Lung (tissue), 11 donors: ENCODE measurements at regions not wholly inside any gene's neighbourhood (a gene's known extent, or its start where the extent isn't known, plus 50 kb on each side); places are given as distances from the start of the nearest gene placed in this dataset.
A peak's percentile ranks its signal among the peaks of the same experiment; 100 is the strongest.

Experiments
- ATAC-seq: fragments of 200-7000 bp; cut with Tn5 transposase; one replicate; pipeline ENCODE4 v1.9.1; 2020; ENCODE audit warnings: moderate number of reproducible peaks; ENCODE audit not compliant: insufficient read depth, low FRiP score
- DNase-seq, 3 donors: peaks; one replicate each; pipeline ENCODE4 v3.0.0-alpha.2; 2013 to 2017
- H3K27ac ChIP-seq, 2 donors: one replicate each; pipeline ENCODE4 v1.5.1; 2013; ENCODE audit warnings: mild to moderate bottlenecking in 2 of 2, moderate library complexity in 2 of 2, control low read depth in 1 of 2, inconsistent platforms in 1 of 2, low read depth in 1 of 2, low read length in 1 of 2
- H3K27me3 ChIP-seq, 3 donors: one replicate each; pipeline ENCODE4 v1.5.1; 2013; ENCODE audit warnings: low read length in 2 of 3; ENCODE audit not compliant: control insufficient read depth in 3 of 3, insufficient read depth in 3 of 3
- H3K36me3 ChIP-seq, 4 donors: one replicate each; pipeline ENCODE4 v1.5.1; 2013; ENCODE audit warnings: low read length in 4 of 4, mild to moderate bottlenecking in 1 of 4, moderate library complexity in 1 of 4; ENCODE audit not compliant: control insufficient read depth in 4 of 4, insufficient read depth in 4 of 4
- H3K4me1 ChIP-seq, 5 donors: one replicate each; pipeline ENCODE4 v1.5.1; 2013; ENCODE audit warnings: low read length in 5 of 5, mild to moderate bottlenecking in 2 of 5, moderate library complexity in 1 of 5; ENCODE audit not compliant: control insufficient read depth in 5 of 5, insufficient read depth in 5 of 5
- H3K4me3 ChIP-seq: one replicate; pipeline ENCODE4 v1.5.1; 2013; ENCODE audit warnings: mild to moderate bottlenecking, control low read depth, moderate library complexity
- H3K9ac ChIP-seq, 2 donors: one replicate each; pipeline ENCODE4 v1.5.1; 2013; ENCODE audit warnings: low read length in 2 of 2, control low read depth in 1 of 2; ENCODE audit not compliant: insufficient read depth in 1 of 2
- H3K9me3 ChIP-seq, 4 donors: one replicate each; pipeline ENCODE4 v1.5.1; 2013; ENCODE audit warnings: low read length in 3 of 4, mild to moderate bottlenecking in 1 of 4, moderate library complexity in 1 of 4; ENCODE audit not compliant: control insufficient read depth in 4 of 4, insufficient read depth in 3 of 4
- WGBS, 2 donors: extraction: QIAGEN DNeasy Blood & Tissue Kit; methylation state at CpG; one replicate each; pipeline ENCODE4 v1.1.7; 2013; 5-methylcytosine and 5-hydroxymethylcytosine counted together
- TF ChIP-seq, protein P1 (sequence below): IDR thresholded peaks from 2 replicates; pipeline ENCODE4 v1.5.1; 2012; ENCODE audit warnings: mild to moderate bottlenecking; ENCODE audit errors: control extremely low read depth, extremely low read depth
- donor health status: control.
- donor health status: control.
- donor health status: Bipolar disorder and iron deficiency.
- donor health status: healthy.
- donor health status: DM: yes; HTN: yes; CAD: no.

DNA sequence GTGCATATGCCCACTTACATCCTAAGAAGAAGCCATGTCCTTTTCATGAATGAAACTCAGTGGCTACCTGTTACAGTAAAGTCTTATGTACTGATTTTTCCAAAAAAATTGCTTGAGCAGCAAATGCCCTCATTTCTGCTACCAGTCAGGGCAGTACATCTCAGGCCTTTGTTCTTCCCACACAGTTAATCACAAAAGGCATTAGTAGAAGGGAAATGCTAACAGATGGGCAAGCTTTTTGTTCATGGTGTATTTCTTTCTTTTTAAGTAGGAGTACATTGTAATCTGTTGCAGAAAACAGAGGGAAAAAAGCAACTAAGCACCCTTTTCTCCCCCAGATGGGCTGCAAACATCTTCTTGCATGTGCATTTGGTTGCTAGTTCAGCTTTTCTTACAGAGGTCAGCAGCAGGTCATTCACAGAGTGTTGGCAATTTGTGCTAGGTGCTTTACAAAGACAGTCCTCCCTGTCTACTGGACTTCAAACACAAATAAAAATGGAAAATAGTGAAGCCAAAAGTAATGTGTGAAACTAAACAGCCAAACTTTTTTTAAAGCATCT, 373.4 kb downstream of the PRDM5 start:
- Histone ChIP-seq H3K9me3 (no peaks in the 10 kb centered on the region), H3K27me3 (no peaks in the 10 kb centered on the region), H3K4me1 (peaks cover 0 to 5% (median 0%) of the 10 kb centered on the region in 5 donors), H3K27ac (no peak overlapping the region), H3K4me3 (no peak overlapping the region), H3K36me3 (no peaks in the 10 kb centered on the region), H3K9ac (peak overlapping the region in 1 of 2 donors; percentile 4)
- ATAC-seq (no peak), DNase-seq (peak in 2 of 3 donors; percentile 15 to 32)
- TF ChIP-seq, protein P1, sequence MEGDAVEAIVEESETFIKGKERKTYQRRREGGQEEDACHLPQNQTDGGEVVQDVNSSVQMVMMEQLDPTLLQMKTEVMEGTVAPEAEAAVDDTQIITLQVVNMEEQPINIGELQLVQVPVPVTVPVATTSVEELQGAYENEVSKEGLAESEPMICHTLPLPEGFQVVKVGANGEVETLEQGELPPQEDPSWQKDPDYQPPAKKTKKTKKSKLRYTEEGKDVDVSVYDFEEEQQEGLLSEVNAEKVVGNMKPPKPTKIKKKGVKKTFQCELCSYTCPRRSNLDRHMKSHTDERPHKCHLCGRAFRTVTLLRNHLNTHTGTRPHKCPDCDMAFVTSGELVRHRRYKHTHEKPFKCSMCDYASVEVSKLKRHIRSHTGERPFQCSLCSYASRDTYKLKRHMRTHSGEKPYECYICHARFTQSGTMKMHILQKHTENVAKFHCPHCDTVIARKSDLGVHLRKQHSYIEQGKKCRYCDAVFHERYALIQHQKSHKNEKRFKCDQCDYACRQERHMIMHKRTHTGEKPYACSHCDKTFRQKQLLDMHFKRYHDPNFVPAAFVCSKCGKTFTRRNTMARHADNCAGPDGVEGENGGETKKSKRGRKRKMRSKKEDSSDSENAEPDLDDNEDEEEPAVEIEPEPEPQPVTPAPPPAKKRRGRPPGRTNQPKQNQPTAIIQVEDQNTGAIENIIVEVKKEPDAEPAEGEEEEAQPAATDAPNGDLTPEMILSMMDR = no peak

DNA sequence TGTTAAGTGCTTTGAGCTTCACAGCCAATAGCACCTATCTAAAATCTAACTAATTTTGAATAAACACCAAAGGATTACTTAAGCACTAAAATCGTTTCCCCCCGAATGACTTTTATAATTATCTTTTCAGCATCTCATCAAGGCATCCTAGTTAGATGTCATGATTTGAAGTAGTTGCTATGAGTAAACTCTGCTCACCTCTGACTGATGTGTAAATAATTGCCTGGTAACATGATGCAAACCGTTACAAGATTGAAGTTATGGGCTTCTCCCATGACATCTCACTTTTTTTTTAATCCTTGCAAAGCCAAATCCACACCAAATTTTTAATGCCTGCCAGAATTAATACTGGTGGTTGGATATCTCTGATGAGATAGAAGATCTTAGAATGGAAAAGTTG, 377.1 kb downstream of the PRDM5 start:
- Histone ChIP-seq H3K9ac (no peak overlapping the region), H3K4me1 (peaks cover 0 to 5% (median 0%) of the 10 kb centered on the region in 5 donors), H3K27me3 (no peaks in the 10 kb centered on the region), H3K27ac (no peak overlapping the region), H3K9me3 (no peaks in the 10 kb centered on the region), H3K36me3 (no peaks in the 10 kb centered on the region), H3K4me3 (no peak overlapping the region)
- ATAC-seq (no peak), DNase-seq (no peak)
- 86 to 93% methylated on average over 3 of the region's 3 CpGs for WGBS, 2 donors
- TF ChIP-seq, protein P1 = no peak

DNA sequence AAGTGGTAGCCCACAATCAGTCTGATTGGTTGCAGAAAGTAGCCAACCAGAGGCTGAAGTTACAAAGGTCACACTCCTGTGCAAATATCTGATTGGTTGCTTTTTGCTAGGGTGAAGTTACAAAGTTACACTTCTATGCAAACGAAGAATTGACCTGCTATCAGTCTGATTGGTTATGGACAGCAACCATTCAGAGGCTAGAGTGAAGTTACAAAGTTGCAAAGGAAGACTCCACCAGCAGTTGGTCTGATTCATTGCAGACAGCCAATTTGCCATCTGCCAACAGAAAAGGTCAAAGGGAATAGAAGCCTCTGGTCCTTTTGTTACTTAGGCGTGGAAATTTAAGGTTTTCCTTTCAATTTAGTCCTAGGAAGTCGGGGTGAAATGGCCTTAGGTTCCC, 377.7 kb downstream of the PRDM5 start:
- Histone ChIP-seq H3K9ac (no peak overlapping the region), H3K36me3 (no peaks in the 10 kb centered on the region), H3K27me3 (no peaks in the 10 kb centered on the region), H3K9me3 (no peaks in the 10 kb centered on the region), H3K27ac (no peak overlapping the region), H3K4me1 (peaks cover 0 to 5% (median 0%) of the 10 kb centered on the region in 5 donors), H3K4me3 (no peak overlapping the region)
- TF ChIP-seq, protein P1 = no peak
- WGBS, 2 donors = 74 to 77% methylated on average over 3 of the region's 3 CpGs
- DNase-seq (no peak), ATAC-seq (no peak)

DNA sequence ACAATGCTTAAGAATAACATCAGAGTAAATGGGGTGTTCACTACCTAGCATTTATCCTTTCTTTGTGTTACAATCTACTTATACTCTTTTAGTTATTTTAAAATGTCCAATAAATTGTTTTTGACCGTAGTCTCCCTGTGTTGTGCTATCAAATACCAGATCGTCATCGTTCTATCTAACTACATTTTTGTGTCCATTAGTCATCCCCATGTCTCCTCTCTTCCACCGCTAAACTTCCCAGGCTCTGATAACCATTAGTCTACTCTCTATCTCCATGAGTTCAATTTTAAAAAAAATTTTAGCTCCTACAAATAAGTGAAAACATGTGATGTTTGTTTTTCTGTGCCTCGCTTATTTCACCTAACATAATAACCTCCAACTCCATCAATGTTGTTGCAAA, 381.9 kb downstream of the PRDM5 start:
- WGBS, 2 donors = 95 to 96% methylated on average over 5 of the region's 5 CpGs

More for the DNA sequence above, 381.9 kb downstream of the PRDM5 start:
- no peak overlapping the region for H3K4me3 ChIP-seq
- H3K27me3 ChIP-seq = no peaks in the 10 kb centered on the region
- no peak overlapping the region for H3K27ac ChIP-seq
- H3K36me3 ChIP-seq = no peaks in the 10 kb centered on the region
- TF ChIP-seq, protein P1 = no peak
- H3K9ac ChIP-seq = no peak overlapping the region
- DNase-seq = no peak
- H3K9me3 ChIP-seq = no peaks in the 10 kb centered on the region
- no peak for ATAC-seq
- no peaks in the 10 kb centered on the region for H3K4me1 ChIP-seq
